ENCODE measurements at regions not wholly inside any gene's neighbourhood (a gene's known extent, or its start where the extent isn't known, plus 50 kb on each side); places are given as distances from the start of the nearest gene placed in this dataset.

- no peak for DNase-seq
Observed at GRCh38 chr4:170777663-170778062, 687.9 kb upstream of the AADAT start.

- no peak for DNase-seq
Observed at GRCh38 chr4:170776983-170777382, 687.2 kb upstream of the AADAT start.

GRCh38 chr4:170775851-170776250 lies 686.1 kb upstream of the AADAT start:
- no peak for DNase-seq

GRCh38 chr4:170773709-170774273 lies 684.0 kb upstream of the AADAT start:
- no peak for DNase-seq

GRCh38 chr4:170772429-170772828 lies 682.7 kb upstream of the AADAT start:
- DNase-seq: no peak

GRCh38 chr4:170770664-170771063 lies 680.9 kb upstream of the AADAT start:
- DNase-seq: no peak

GRCh38 chr4:170769862-170770261 lies 680.1 kb upstream of the AADAT start:
- no peak for DNase-seq

GRCh38 chr4:170758988-170759387 lies 669.2 kb upstream of the AADAT start:
- no peak for DNase-seq

GRCh38 chr4:170750519-170750918 lies 660.8 kb upstream of the AADAT start:
- DNase-seq: no peak

- no peak for DNase-seq
Observed at GRCh38 chr4:170748975-170749374, 659.2 kb upstream of the AADAT start.

GRCh38 chr4:170743633-170744032 lies 653.9 kb upstream of the AADAT start:
- DNase-seq: no peak

GRCh38 chr4:170741856-170742255 lies 652.1 kb upstream of the AADAT start:
- no peak for DNase-seq

- DNase-seq: no peak
Observed at GRCh38 chr4:170736710-170737109, 647.0 kb upstream of the AADAT start.

GRCh38 chr4:170729897-170730296 lies 640.1 kb upstream of the AADAT start:
- DNase-seq: no peak

GRCh38 chr4:170729236-170729635 lies 639.5 kb upstream of the AADAT start:
- DNase-seq: peak; percentile 42

- no peak for DNase-seq
Observed at GRCh38 chr4:170724191-170724590, 634.4 kb upstream of the AADAT start.

GRCh38 chr4:170723171-170723570 lies 633.4 kb upstream of the AADAT start:
- no peak for DNase-seq

- DNase-seq: no peak
Observed at GRCh38 chr4:170721812-170722373, 632.1 kb upstream of the AADAT start.

GRCh38 chr4:170716868-170717267 lies 627.1 kb upstream of the AADAT start:
- DNase-seq: no peak

- DNase-seq: no peak
Observed at GRCh38 chr4:170705907-170706306, 616.2 kb upstream of the AADAT start.

GRCh38 chr4:170700064-170700463 lies 610.3 kb upstream of the AADAT start:
- no peak for DNase-seq

- no peak for DNase-seq
Observed at GRCh38 chr4:170698334-170698733, 608.6 kb upstream of the AADAT start.

- DNase-seq: no peak
Observed at GRCh38 chr4:170697845-170698244, 608.1 kb upstream of the AADAT start.

- DNase-seq: no peak
Observed at GRCh38 chr4:170697045-170697444, 607.3 kb upstream of the AADAT start.

GRCh38 chr4:170691168-170691567 lies 601.4 kb upstream of the AADAT start:
- DNase-seq: no peak

Measured in skin of body (tissue), 1 donor.